Body of pancreas (tissue), 4 donors: ENCODE measurements at regions not wholly inside any gene's neighbourhood (a gene's known extent, or its start where the extent isn't known, plus 50 kb on each side); places are given as distances from the start of the nearest gene placed in this dataset.

Experiments
- CTCF ChIP-seq, 7 experiments: fragments of 450-650 bp in 4 of 7; fragments of 200-600 bp in 3 of 7; sonication (generic) in 3 of 7; IDR thresholded peaks; one replicate each; pipeline ENCODE4 v1.5.1; 2016 to 2019; ENCODE audit warnings: antibody characterized with exemption in 7 of 7
- POLR2A ChIP-seq, 3 donors: fragments of 450-650 bp; IDR thresholded peaks; one replicate each; pipeline ENCODE4 v1.6.1; 2016; ENCODE audit warnings: antibody characterized with exemption in 3 of 3, mild to moderate bottlenecking in 2 of 3

- TF ChIP-seq POLR2A (IDR thresholded peaks at IDR 0.05), result no peak
- no peak for TF ChIP-seq CTCF (IDR thresholded peaks at IDR 0.05)
Observed at GRCh38 chr17:65389426-65389825, 172.0 kb downstream of the AXIN2 start.
